HPDE6-E6E7 (cell line): ENCODE measurements at regions not wholly inside any gene's neighbourhood (a gene's known extent, or its start where the extent isn't known, plus 50 kb on each side); places are given as distances from the start of the nearest gene placed in this dataset.

ENCODE experiments used
- DNase-seq: peaks from one replicate; pipeline ENCODE4 v3.0.0; 2011; ENCODE audit warnings: missing footprints; ENCODE audit errors: extremely low spot score

- DNase-seq, result no peak
Observed at GRCh38 chr6:50102676-50103075, 52.9 kb upstream of the DEFB112 start.

GRCh38 chr6:50110587-50110986 is 60.9 kb upstream of the DEFB112 start:
- no peak for DNase-seq

GRCh38 chr6:50112981-50113857 is 63.5 kb upstream of the DEFB112 start:
- DNase-seq, result no peak

- DNase-seq, result no peak
Observed at GRCh38 chr6:50116390-50116789, 66.7 kb upstream of the DEFB112 start.

GRCh38 chr6:50116797-50117542 is 67.2 kb upstream of the DEFB112 start:
- DNase-seq, result no peak

- peak; percentile 40 for DNase-seq
Observed at GRCh38 chr6:50120300-50120699, 70.6 kb upstream of the DEFB112 start.

- DNase-seq, result no peak
Observed at GRCh38 chr6:50123688-50124087, 74.0 kb upstream of the DEFB112 start.

- DNase-seq, result no peak
Observed at GRCh38 chr6:50124572-50124971, 74.8 kb upstream of the DEFB112 start.

- DNase-seq, result no peak
Observed at GRCh38 chr6:50128420-50129005, 78.8 kb upstream of the DEFB112 start.

- no peak for DNase-seq
Observed at GRCh38 chr6:50135968-50136367, 86.2 kb upstream of the DEFB112 start.

- DNase-seq, result no peak
Observed at GRCh38 chr6:50141100-50141499, 91.4 kb upstream of the DEFB112 start.

- no peak for DNase-seq
Observed at GRCh38 chr6:50143011-50143719, 93.4 kb upstream of the DEFB112 start.

GRCh38 chr6:50145125-50145524 is 95.4 kb upstream of the DEFB112 start:
- DNase-seq, result no peak

- no peak for DNase-seq
Observed at GRCh38 chr6:50147371-50147770, 97.6 kb upstream of the DEFB112 start.

GRCh38 chr6:50180646-50181045 is 130.9 kb upstream of the DEFB112 start:
- DNase-seq, result no peak

GRCh38 chr6:50185006-50185405 is 135.3 kb upstream of the DEFB112 start:
- DNase-seq, result no peak

- DNase-seq, result no peak
Observed at GRCh38 chr6:50187351-50187921, 137.7 kb upstream of the DEFB112 start.

GRCh38 chr6:50198245-50198644 is 148.5 kb upstream of the DEFB112 start:
- DNase-seq, result no peak

- DNase-seq, result no peak
Observed at GRCh38 chr6:50202766-50203165, 153.0 kb upstream of the DEFB112 start.

GRCh38 chr6:50211582-50211981 is 161.9 kb upstream of the DEFB112 start:
- DNase-seq, result no peak

GRCh38 chr6:50213146-50213545 is 163.4 kb upstream of the DEFB112 start:
- DNase-seq, result no peak

GRCh38 chr6:50214937-50215336 is 165.2 kb upstream of the DEFB112 start:
- no peak for DNase-seq
